Activated T-helper 1 cell treated with anti-CD3 and anti-CD28 coated beads, Interleukin-12 subunit alpha, Interleukin-12 subunit beta, Interleukin-2, Interleukin-4 antibody, amounts not matched to agents 30 ng/mL and 10 ng/mL and 1 ng/mL, durations not matched to agents 14 hours and 24 hours and 36 hours (primary cell): ENCODE measurements at regions not wholly inside any gene's neighbourhood (a gene's known extent, or its start where the extent isn't known, plus 50 kb on each side); places are given as distances from the start of the nearest gene placed in this dataset.

Experiments
- DNase-seq: peaks from one replicate; pipeline ENCODE4 v3.0.0; 2021; ENCODE audit warnings: low spot score
- H3K27ac Mint-ChIP-seq: one replicate; pipeline ENCODE4 v1.8.0; 2021; ENCODE audit warnings: mild to moderate bottlenecking, mixed read lengths
- H3K27me3 Mint-ChIP-seq: one replicate; pipeline ENCODE4 v1.8.0; 2022; ENCODE audit warnings: mild to moderate bottlenecking, moderate library complexity, mixed read lengths; ENCODE audit not compliant: insufficient read depth
- H3K36me3 Mint-ChIP-seq: one replicate; pipeline ENCODE4 v1.8.0; 2021; ENCODE audit warnings: low read depth, mixed read lengths
- H3K4me1 Mint-ChIP-seq: one replicate; pipeline ENCODE4 v1.8.0; 2021; ENCODE audit warnings: low read depth, mixed read lengths
- H3K4me3 Mint-ChIP-seq: one replicate; pipeline ENCODE4 v1.8.0; 2021; ENCODE audit warnings: mild to moderate bottlenecking, moderate library complexity, mixed read lengths
- H3K9me3 Mint-ChIP-seq: one replicate; pipeline ENCODE4 v1.8.0; 2021; ENCODE audit warnings: mixed read lengths
- intact Hi-C: fragments of 100-400 bp; cut with micrococcal nuclease; formaldehyde crosslinking; loops from one replicate; pipeline ENCODE4 v1.15.1; 2024

- DNase-seq: peak; percentile 2
- H3K36me3 Mint-ChIP-seq: no peaks in the 10 kb centered on the region
- no peaks in the 10 kb centered on the region for H3K9me3 Mint-ChIP-seq
- no peaks in the 10 kb centered on the region for H3K4me1 Mint-ChIP-seq
- no peak overlapping the region for H3K4me3 Mint-ChIP-seq
- intact Hi-C loops: loop anchor here (1.0 to 2.0 kb wide), 2 partner anchors 20 to 32 kb away; no protein-coding TSS in a partner anchor
- no peak overlapping the region for H3K27ac Mint-ChIP-seq
- peaks cover 4% of the 10 kb centered on the region for H3K27me3 Mint-ChIP-seq
Observed at GRCh38 chr5:141734501-141735229, 52.6 kb upstream of the ARAP3 start.

DNA sequence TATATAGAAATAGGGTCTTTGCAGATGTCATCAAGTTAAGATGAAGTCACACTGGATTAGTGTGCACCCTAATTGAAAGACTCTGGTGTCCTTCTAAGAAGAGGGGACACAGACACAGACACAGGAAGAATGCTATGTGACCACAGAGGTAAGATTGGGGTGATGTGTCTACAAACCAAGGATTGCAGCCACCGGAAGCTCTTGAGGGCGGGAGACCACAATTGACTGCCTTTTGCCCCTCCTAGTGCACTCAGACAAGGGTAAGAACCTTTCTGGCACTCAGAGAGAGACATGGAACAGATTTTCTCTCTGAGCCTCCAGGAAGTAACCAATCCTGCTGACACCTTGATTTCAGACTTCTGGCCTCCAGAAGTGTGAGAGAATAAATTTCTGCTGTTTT is 51.2 kb upstream of the ARAP3 start:
- DNase-seq: no peak
- H3K4me1 Mint-ChIP-seq: no peaks in the 10 kb centered on the region
- H3K27ac Mint-ChIP-seq: no peak overlapping the region
- no peaks in the 10 kb centered on the region for H3K9me3 Mint-ChIP-seq
- H3K27me3 Mint-ChIP-seq: peaks cover 4% of the 10 kb centered on the region
- no peaks in the 10 kb centered on the region for H3K36me3 Mint-ChIP-seq
- intact Hi-C loops: no loop called here
- H3K4me3 Mint-ChIP-seq: no peak overlapping the region

GRCh38 chr5:141732417-141732816 is 50.4 kb upstream of the ARAP3 start:
- Mint-ChIP-seq H3K9me3 (no peaks in the 10 kb centered on the region), H3K27ac (no peak overlapping the region), H3K4me3 (no peak overlapping the region), H3K36me3 (no peaks in the 10 kb centered on the region), H3K4me1 (no peaks in the 10 kb centered on the region), H3K27me3 (peaks cover 4% of the 10 kb centered on the region)
- intact Hi-C loops: no loop called here
- DNase-seq: no peak
